H1 (cell line): ENCODE measurements at regions not wholly inside any gene's neighbourhood (a gene's known extent, or its start where the extent isn't known, plus 50 kb on each side); places are given as distances from the start of the nearest gene placed in this dataset.

Source experiments
- CHD2 ChIP-seq: IDR thresholded peaks from 2 replicates; pipeline ENCODE4 v1.6.1; 2012; ENCODE audit warnings: low read length, improper control_type of control experiment
- EGR1 ChIP-seq: IDR thresholded peaks from 2 replicates; pipeline ENCODE4 v1.6.1; 2011; ENCODE audit warnings: low read depth, low read length, borderline replicate concordance
- EP300 ChIP-seq, 2 experiments: IDR thresholded peaks; 1 replicate in 1 of 2; 2 replicates in 1 of 2; pipeline ENCODE4 v1.6.1; 2011 to 2012; ENCODE audit warnings: low read depth in 2 of 2, low read length in 2 of 2, mild to moderate bottlenecking in 2 of 2, borderline replicate concordance in 1 of 2, inconsistent platforms in 1 of 2, moderate library complexity in 1 of 2
- GABPA ChIP-seq: IDR thresholded peaks from 2 replicates; pipeline ENCODE4 v1.6.1; 2011; ENCODE audit warnings: mild to moderate bottlenecking, low read length, moderate library complexity, borderline replicate concordance; ENCODE audit not compliant: insufficient read depth
- JUND ChIP-seq: IDR thresholded peaks from 2 replicates; pipeline ENCODE4 v1.6.1; 2011; ENCODE audit warnings: mild to moderate bottlenecking, improper control_type of control experiment, low read length
- NRF1 ChIP-seq: IDR thresholded peaks from 2 replicates; pipeline ENCODE4 v1.6.1; 2011; ENCODE audit warnings: mild to moderate bottlenecking, low read depth, low read length, improper control_type of control experiment
- POLR2A ChIP-seq, 2 experiments: IDR thresholded peaks; 1 replicate in 1 of 2; 2 replicates in 1 of 2; pipeline ENCODE4 v1.6.1; 2011; ENCODE audit warnings: low read depth in 2 of 2, low read length in 2 of 2, mild to moderate bottlenecking in 2 of 2; ENCODE audit errors: control extremely low read depth in 1 of 2
- POLR2AphosphoS5 ChIP-seq: IDR thresholded peaks from 2 replicates; pipeline ENCODE4 v1.6.1; 2011; ENCODE audit warnings: low read depth, low read length
- SP4 ChIP-seq: IDR thresholded peaks from 2 replicates; pipeline ENCODE4 v1.6.1; 2012; ENCODE audit warnings: low read length, inconsistent platforms
- SUZ12 ChIP-seq: fragments of 200-600 bp; sonication (generic); IDR thresholded peaks from 2 replicates; pipeline ENCODE4 v1.6.1; 2012; ENCODE audit warnings: mild to moderate bottlenecking, inconsistent platforms, low read length, moderate library complexity, mixed read lengths
- TAF1 ChIP-seq: IDR thresholded peaks from 2 replicates; pipeline ENCODE4 v1.6.1; 2011; ENCODE audit warnings: mild to moderate bottlenecking, low read depth, low read length
- YY1 ChIP-seq: IDR thresholded peaks from 2 replicates; pipeline ENCODE4 v1.6.1; 2011; ENCODE audit warnings: low read depth, mild to moderate bottlenecking, low read length
- TF ChIP-seq, protein P1 (sequence below), 3 experiments: IDR thresholded peaks; 1 replicate in 2 of 3; 2 replicates in 1 of 3; pipeline versions ENCODE4 v1.5.1 to v1.6.1; 2011; ENCODE audit warnings: low read length in 3 of 3, mild to moderate bottlenecking in 3 of 3, inconsistent platforms in 2 of 3, low read depth in 1 of 3, moderate library complexity in 1 of 3; ENCODE audit not compliant: insufficient read depth in 1 of 3; ENCODE audit errors: control extremely low read depth in 1 of 3

DNA sequence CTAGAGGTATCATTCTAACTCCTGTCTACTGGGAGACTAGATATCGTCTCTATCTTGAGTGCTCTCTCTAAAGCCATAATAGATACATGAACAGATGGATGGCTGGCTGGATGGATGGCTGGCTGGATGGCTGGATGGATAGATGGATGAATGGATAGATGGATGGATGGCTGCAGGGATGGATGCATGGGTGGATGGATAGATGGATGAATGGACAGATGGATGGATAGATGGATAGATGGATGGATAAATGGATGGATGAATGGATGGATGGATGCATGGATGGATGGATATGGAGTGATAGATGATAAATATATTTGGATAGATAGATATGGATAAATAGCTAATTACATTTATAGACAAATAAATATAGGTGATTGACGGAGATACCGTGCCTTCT is 191.2 kb upstream of the KLF6 start:
- TF ChIP-seq SUZ12 (no peak), YY1 (no peak), EP300 (IDR thresholded peaks at IDR 0.05; ENCODE audit: borderline replicate concordance in 1 of 2, low read depth in 2 of 2, low read length in 2 of 2) (no peak), JUND (no peak), POLR2AphosphoS5 (no peak), TAF1 (no peak), POLR2A (IDR thresholded peaks at IDR 0.05; ENCODE audit: control extremely low read depth in 1 of 2, low read depth in 2 of 2, low read length in 2 of 2) (no peak), CHD2 (no peak), NRF1 (no peak), EGR1 (no peak), GABPA (no peak), SP4 (no peak)
- TF ChIP-seq, protein P1, sequence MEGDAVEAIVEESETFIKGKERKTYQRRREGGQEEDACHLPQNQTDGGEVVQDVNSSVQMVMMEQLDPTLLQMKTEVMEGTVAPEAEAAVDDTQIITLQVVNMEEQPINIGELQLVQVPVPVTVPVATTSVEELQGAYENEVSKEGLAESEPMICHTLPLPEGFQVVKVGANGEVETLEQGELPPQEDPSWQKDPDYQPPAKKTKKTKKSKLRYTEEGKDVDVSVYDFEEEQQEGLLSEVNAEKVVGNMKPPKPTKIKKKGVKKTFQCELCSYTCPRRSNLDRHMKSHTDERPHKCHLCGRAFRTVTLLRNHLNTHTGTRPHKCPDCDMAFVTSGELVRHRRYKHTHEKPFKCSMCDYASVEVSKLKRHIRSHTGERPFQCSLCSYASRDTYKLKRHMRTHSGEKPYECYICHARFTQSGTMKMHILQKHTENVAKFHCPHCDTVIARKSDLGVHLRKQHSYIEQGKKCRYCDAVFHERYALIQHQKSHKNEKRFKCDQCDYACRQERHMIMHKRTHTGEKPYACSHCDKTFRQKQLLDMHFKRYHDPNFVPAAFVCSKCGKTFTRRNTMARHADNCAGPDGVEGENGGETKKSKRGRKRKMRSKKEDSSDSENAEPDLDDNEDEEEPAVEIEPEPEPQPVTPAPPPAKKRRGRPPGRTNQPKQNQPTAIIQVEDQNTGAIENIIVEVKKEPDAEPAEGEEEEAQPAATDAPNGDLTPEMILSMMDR (IDR thresholded peaks at IDR 0.05; ENCODE audit: control extremely low read depth in 1 of 3, insufficient read depth in 1 of 3, low read depth in 1 of 3, low read length in 3 of 3), result no peak
